ENCODE measurements at regions not wholly inside any gene's neighbourhood (a gene's known extent, or its start where the extent isn't known, plus 50 kb on each side); places are given as distances from the start of the nearest gene placed in this dataset.
A peak's percentile ranks its signal among the peaks of the same experiment; 100 is the strongest.

- H3K4me3 Mint-ChIP-seq, result no peak overlapping the region
- H3K4me1 Mint-ChIP-seq (ENCODE audit: low read depth), result peaks cover 11% of the 10 kb centered on the region
- no peak for DNase-seq
- H3K9me3 Mint-ChIP-seq, result no peaks in the 10 kb centered on the region
- CTCF ChIA-PET, result interaction anchor here (0.5 kb wide), 1 partner anchor 378 kb away, joined by 3 read pairs; no protein-coding TSS in a partner anchor
- intact Hi-C loops (cut with micrococcal nuclease), result no loop called here
- H3K36me3 Mint-ChIP-seq (ENCODE audit: low read depth), result no peaks in the 10 kb centered on the region
- no peaks in the 10 kb centered on the region for H3K27me3 Mint-ChIP-seq (ENCODE audit: low read depth)
- H3K27ac Mint-ChIP-seq, result no peak overlapping the region
Observed at GRCh38 chr12:90024262-90024661, 315.6 kb upstream of the ATP2B1 start.

- DNase-seq, result no peak
- CTCF ChIA-PET, result no interaction called here
- intact Hi-C loops (cut with micrococcal nuclease), result no loop called here
- no peaks in the 10 kb centered on the region for H3K27me3 Mint-ChIP-seq (ENCODE audit: low read depth)
- no peaks in the 10 kb centered on the region for H3K36me3 Mint-ChIP-seq (ENCODE audit: low read depth)
- H3K9me3 Mint-ChIP-seq, result no peaks in the 10 kb centered on the region
- H3K4me3 Mint-ChIP-seq, result no peak overlapping the region
- H3K4me1 Mint-ChIP-seq (ENCODE audit: low read depth), result peaks cover 4% of the 10 kb centered on the region
- no peak overlapping the region for H3K27ac Mint-ChIP-seq
Observed at GRCh38 chr12:90023207-90023900, 314.7 kb upstream of the ATP2B1 start.

GRCh38 chr12:90021795-90022440 lies 313.3 kb upstream of the ATP2B1 start:
- CTCF ChIA-PET, result interaction anchor here (0.7 kb wide), 1 partner anchor 9 kb away, joined by 4 read pairs; no protein-coding TSS in a partner anchor
- Mint-ChIP-seq H3K4me1 (ENCODE audit: low read depth) (no peaks in the 10 kb centered on the region), H3K9me3 (no peaks in the 10 kb centered on the region), H3K36me3 (ENCODE audit: low read depth) (no peaks in the 10 kb centered on the region), H3K27me3 (ENCODE audit: low read depth) (no peaks in the 10 kb centered on the region), H3K27ac (no peak overlapping the region), H3K4me3 (no peak overlapping the region)
- intact Hi-C loops (cut with micrococcal nuclease), result no loop called here
- no peak for DNase-seq

GRCh38 chr12:90020881-90021280 lies 312.2 kb upstream of the ATP2B1 start:
- H3K4me3 Mint-ChIP-seq, result no peak overlapping the region
- DNase-seq, result no peak
- no peaks in the 10 kb centered on the region for H3K9me3 Mint-ChIP-seq
- no peak overlapping the region for H3K27ac Mint-ChIP-seq
- H3K27me3 Mint-ChIP-seq (ENCODE audit: low read depth), result no peaks in the 10 kb centered on the region
- intact Hi-C loops (cut with micrococcal nuclease), result no loop called here
- H3K36me3 Mint-ChIP-seq (ENCODE audit: low read depth), result no peaks in the 10 kb centered on the region
- no peaks in the 10 kb centered on the region for H3K4me1 Mint-ChIP-seq (ENCODE audit: low read depth)
- CTCF ChIA-PET, result interaction anchor here (0.7 kb wide), 1 partner anchor 16 kb away, joined by 3 read pairs; no protein-coding TSS in a partner anchor

GRCh38 chr12:90020436-90020835 lies 311.8 kb upstream of the ATP2B1 start:
- no peak overlapping the region for H3K27ac Mint-ChIP-seq
- H3K36me3 Mint-ChIP-seq (ENCODE audit: low read depth), result no peaks in the 10 kb centered on the region
- CTCF ChIA-PET, result interaction anchor here (0.7 kb wide), 1 partner anchor 15 kb away, joined by 3 read pairs; no protein-coding TSS in a partner anchor
- no peak for DNase-seq
- no peaks in the 10 kb centered on the region for H3K27me3 Mint-ChIP-seq (ENCODE audit: low read depth)
- no peaks in the 10 kb centered on the region for H3K4me1 Mint-ChIP-seq (ENCODE audit: low read depth)
- no peak overlapping the region for H3K4me3 Mint-ChIP-seq
- intact Hi-C loops (cut with micrococcal nuclease), result no loop called here
- H3K9me3 Mint-ChIP-seq, result no peaks in the 10 kb centered on the region

GRCh38 chr12:90020014-90020413 lies 311.4 kb upstream of the ATP2B1 start:
- no peak overlapping the region for H3K27ac Mint-ChIP-seq
- DNase-seq, result no peak
- H3K4me1 Mint-ChIP-seq (ENCODE audit: low read depth), result no peaks in the 10 kb centered on the region
- intact Hi-C loops (cut with micrococcal nuclease), result no loop called here
- H3K36me3 Mint-ChIP-seq (ENCODE audit: low read depth), result no peaks in the 10 kb centered on the region
- no peaks in the 10 kb centered on the region for H3K9me3 Mint-ChIP-seq
- CTCF ChIA-PET, result interaction anchor here (0.7 kb wide), 1 partner anchor 15 kb away, joined by 3 read pairs; no protein-coding TSS in a partner anchor
- H3K27me3 Mint-ChIP-seq (ENCODE audit: low read depth), result no peaks in the 10 kb centered on the region
- no peak overlapping the region for H3K4me3 Mint-ChIP-seq

- Mint-ChIP-seq H3K27ac (no peak overlapping the region), H3K9me3 (no peaks in the 10 kb centered on the region), H3K4me3 (no peak overlapping the region), H3K27me3 (ENCODE audit: low read depth) (no peaks in the 10 kb centered on the region), H3K4me1 (ENCODE audit: low read depth) (no peaks in the 10 kb centered on the region), H3K36me3 (ENCODE audit: low read depth) (no peaks in the 10 kb centered on the region)
- no peak for DNase-seq
- intact Hi-C loops (cut with micrococcal nuclease), result no loop called here
- CTCF ChIA-PET, result no interaction called here
Observed at GRCh38 chr12:90017316-90017715, 308.7 kb upstream of the ATP2B1 start.

GRCh38 chr12:90015228-90015627 lies 306.6 kb upstream of the ATP2B1 start:
- CTCF ChIA-PET, result interaction anchor here (0.5 to 1.2 kb wide), 2 partner anchors 360 to 472 kb away, joined by 4 to 5 read pairs; no protein-coding TSS in a partner anchor
- H3K4me3 Mint-ChIP-seq, result no peak overlapping the region
- H3K27ac Mint-ChIP-seq, result no peak overlapping the region
- no peaks in the 10 kb centered on the region for H3K9me3 Mint-ChIP-seq
- H3K36me3 Mint-ChIP-seq (ENCODE audit: low read depth), result no peaks in the 10 kb centered on the region
- DNase-seq, result no peak
- H3K27me3 Mint-ChIP-seq (ENCODE audit: low read depth), result no peaks in the 10 kb centered on the region
- no peaks in the 10 kb centered on the region for H3K4me1 Mint-ChIP-seq (ENCODE audit: low read depth)
- intact Hi-C loops (cut with micrococcal nuclease), result no loop called here

- CTCF ChIA-PET, result interaction anchor here (1.2 kb wide), 1 partner anchor 470 kb away, joined by 3 read pairs; no protein-coding TSS in a partner anchor
- no peak for DNase-seq
- Mint-ChIP-seq H3K9me3 (no peaks in the 10 kb centered on the region), H3K4me1 (ENCODE audit: low read depth) (no peaks in the 10 kb centered on the region), H3K4me3 (no peak overlapping the region), H3K27me3 (ENCODE audit: low read depth) (no peaks in the 10 kb centered on the region), H3K36me3 (ENCODE audit: low read depth) (no peaks in the 10 kb centered on the region), H3K27ac (no peak overlapping the region)
- intact Hi-C loops (cut with micrococcal nuclease), result loop anchor here (1.0 kb wide), 1 partner anchor 470 kb away; no protein-coding TSS in a partner anchor
Observed at GRCh38 chr12:90013409-90013808, 304.8 kb upstream of the ATP2B1 start.

- Mint-ChIP-seq H3K4me3 (no peak overlapping the region), H3K27ac (no peak overlapping the region), H3K36me3 (ENCODE audit: low read depth) (no peaks in the 10 kb centered on the region), H3K9me3 (no peaks in the 10 kb centered on the region), H3K27me3 (ENCODE audit: low read depth) (no peaks in the 10 kb centered on the region), H3K4me1 (ENCODE audit: low read depth) (no peaks in the 10 kb centered on the region)
- CTCF ChIA-PET, result interaction anchor here (0.6 to 0.7 kb wide), 2 partner anchors 36 to 466 kb away, joined by 3 to 6 read pairs; no protein-coding TSS in a partner anchor
- intact Hi-C loops (cut with micrococcal nuclease), result loop anchor here (1.0 kb wide), 1 partner anchor 93 kb away; no protein-coding TSS in a partner anchor
- peak; percentile 27 for DNase-seq
Observed at GRCh38 chr12:90010089-90010488, 301.5 kb upstream of the ATP2B1 start.

GRCh38 chr12:90008277-90008676 lies 299.6 kb upstream of the ATP2B1 start:
- Mint-ChIP-seq H3K27me3 (ENCODE audit: low read depth) (no peaks in the 10 kb centered on the region), H3K27ac (no peak overlapping the region), H3K36me3 (ENCODE audit: low read depth) (no peaks in the 10 kb centered on the region), H3K4me3 (no peak overlapping the region), H3K9me3 (no peaks in the 10 kb centered on the region), H3K4me1 (ENCODE audit: low read depth) (no peaks in the 10 kb centered on the region)
- CTCF ChIA-PET, result no interaction called here
- intact Hi-C loops (cut with micrococcal nuclease), result no loop called here
- no peak for DNase-seq

GRCh38 chr12:90004319-90005074 lies 295.9 kb upstream of the ATP2B1 start:
- DNase-seq, result no peak
- Mint-ChIP-seq H3K27ac (no peak overlapping the region), H3K9me3 (no peaks in the 10 kb centered on the region), H3K27me3 (ENCODE audit: low read depth) (no peaks in the 10 kb centered on the region), H3K36me3 (ENCODE audit: low read depth) (no peaks in the 10 kb centered on the region), H3K4me3 (no peak overlapping the region), H3K4me1 (ENCODE audit: low read depth) (no peaks in the 10 kb centered on the region)
- intact Hi-C loops (cut with micrococcal nuclease), result no loop called here
- CTCF ChIA-PET, result interaction anchor here (0.6 kb wide), 1 partner anchor 936 kb away, joined by 3 read pairs; no protein-coding TSS in a partner anchor
